Fibroblast of pulmonary artery (primary cell): ENCODE measurements at regions not wholly inside any gene's neighbourhood (a gene's known extent, or its start where the extent isn't known, plus 50 kb on each side); places are given as distances from the start of the nearest gene placed in this dataset.

Experiments used
- DNase-seq: peaks from one replicate; pipeline ENCODE4 v3.0.0-alpha.2; 2010; ENCODE audit warnings: low read depth
- H3K4me3 ChIP-seq: replicated peaks from 2 replicates; pipeline ENCODE4 v1.5.1; 2011; ENCODE audit warnings: low read depth, mild to moderate bottlenecking, control low read depth, low read length, moderate library complexity
- CTCF ChIP-seq: IDR thresholded peaks from 2 replicates; pipeline ENCODE4 v1.5.1; 2011; ENCODE audit warnings: mild to moderate bottlenecking, control low read depth, low read length, inconsistent platforms; ENCODE audit errors: missing control alignments

- DNase-seq, result no peak
- no peak for TF ChIP-seq CTCF
- no peak overlapping the region for H3K4me3 ChIP-seq
Observed at GRCh38 chr3:194225988-194226663, 90.2 kb downstream of the HES1 start.

- no peak overlapping the region for H3K4me3 ChIP-seq
- no peak for TF ChIP-seq CTCF
- DNase-seq, result no peak
Observed at GRCh38 chr3:194231929-194232832, 96.2 kb downstream of the HES1 start.

GRCh38 chr3:194233150-194233549 is 97.2 kb downstream of the HES1 start:
- no peak overlapping the region for H3K4me3 ChIP-seq
- no peak for TF ChIP-seq CTCF
- DNase-seq, result no peak

- TF ChIP-seq CTCF, result no peak
- no peak for DNase-seq
- no peak overlapping the region for H3K4me3 ChIP-seq
Observed at GRCh38 chr3:194235160-194235559, 99.2 kb downstream of the HES1 start.

- no peak for DNase-seq
- H3K4me3 ChIP-seq, result no peak overlapping the region
- TF ChIP-seq CTCF, result no peak
Observed at GRCh38 chr3:194237110-194237509, 101.2 kb downstream of the HES1 start.

- no peak for DNase-seq
- no peak overlapping the region for H3K4me3 ChIP-seq
- no peak for TF ChIP-seq CTCF
Observed at GRCh38 chr3:194240766-194241165, 104.8 kb downstream of the HES1 start.
